NT2/D1 (cell line): ENCODE measurements at regions not wholly inside any gene's neighbourhood (a gene's known extent, or its start where the extent isn't known, plus 50 kb on each side); places are given as distances from the start of the nearest gene placed in this dataset.

Source experiments
- SUZ12 ChIP-seq: IDR thresholded peaks from 2 replicates; pipeline ENCODE4 v1.6.1; 2011; ENCODE audit not compliant: insufficient read length, insufficient read depth; ENCODE audit errors: extremely low read depth
- YY1 ChIP-seq: IDR thresholded peaks from 2 replicates; pipeline ENCODE4 v1.6.1; 2011; ENCODE audit not compliant: insufficient read length, insufficient read depth
- ZNF274 ChIP-seq: IDR thresholded peaks from 2 replicates; pipeline ENCODE4 v1.6.1; 2011; ENCODE audit warnings: mild to moderate bottlenecking, low read depth, low read length

DNA sequence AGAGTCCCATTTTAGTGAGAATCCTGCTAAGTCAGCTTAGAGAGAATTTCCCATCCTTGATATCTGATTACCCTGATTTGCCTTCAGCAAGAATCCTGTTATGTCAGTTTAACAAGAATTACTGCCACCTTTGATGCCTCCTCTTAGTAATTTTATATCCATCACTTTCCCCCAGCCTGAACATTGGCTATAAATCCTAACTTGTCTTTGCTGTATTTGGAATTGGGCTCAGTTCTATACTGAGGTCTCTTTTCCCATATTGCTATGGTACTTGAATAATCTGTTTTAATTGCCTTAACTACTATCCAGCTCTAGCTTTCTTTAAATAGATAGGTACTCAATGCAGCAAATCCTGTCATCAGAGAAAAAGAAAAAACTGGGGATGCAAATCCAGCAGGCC is 842.0 kb upstream of the ADAMTS5 start:
- TF ChIP-seq ZNF274 (no peak), SUZ12 (no peak), YY1 (no peak)
